OCI-LY7 (cell line): ENCODE measurements at regions not wholly inside any gene's neighbourhood (a gene's known extent, or its start where the extent isn't known, plus 50 kb on each side); places are given as distances from the start of the nearest gene placed in this dataset.

Source experiments
- BruUV-seq: library from RNA; stranded (reverse); fragments of 400-500 nt; replicated peaks from 2 replicates; lab custom pipeline; 2021; lab: Mats Ljungman, UMichigan
- CTCF ChIA-PET: fragments of 300-600 bp; sonication (Branson Sonifier 250); formaldehyde crosslinking; loops from one replicate; lab custom pipeline; 2022; ENCODE audit warnings: antibody characterized with exemption; ENCODE audit not compliant: unreplicated experiment; lab: Charles Lee
- POLR2A ChIA-PET: fragments of 300-600 bp; sonication (Branson Sonifier 250); formaldehyde crosslinking; loops from one replicate; lab custom pipeline; 2022; ENCODE audit warnings: antibody characterized with exemption; lab: Charles Lee
- DNase-seq: peaks from one replicate; pipeline ENCODE4 v3.0.0-alpha.2; 2015; ENCODE audit warnings: low spot score
- H2AFZ ChIP-seq: fragments of 200-600 bp; sonication (generic), shearing (Covaris generic); 2 replicates; pipeline ENCODE4 v1.6.1; 2014; ENCODE audit warnings: mild to moderate bottlenecking, antibody characterized with exemption, low read length, moderate library complexity
- H3K27ac ChIP-seq: fragments of 200-600 bp; sonication (generic); 2 replicates; pipeline ENCODE4 v1.5.1; 2014; ENCODE audit warnings: mixed run types, low read depth, mild to moderate bottlenecking, moderate library complexity, low read length, inconsistent platforms; ENCODE audit not compliant: poor library complexity, severe bottlenecking
- H3K36me3 ChIP-seq: fragments of 200-600 bp; sonication (generic); 2 replicates; pipeline ENCODE4 v1.6.1; 2014; ENCODE audit warnings: mild to moderate bottlenecking, antibody characterized with exemption, low read length, moderate library complexity, mixed read lengths; ENCODE audit not compliant: insufficient read depth
- H3K4me1 ChIP-seq: fragments of 200-600 bp; sonication (generic); 2 replicates; pipeline ENCODE4 v1.5.1; 2014; ENCODE audit warnings: mild to moderate bottlenecking, low read length; ENCODE audit not compliant: insufficient read depth, poor library complexity, severe bottlenecking
- H3K4me2 ChIP-seq: fragments of 200-600 bp; sonication (generic); 2 replicates; pipeline ENCODE4 v1.6.1; 2014; ENCODE audit warnings: mild to moderate bottlenecking, low read length
- H3K4me3 ChIP-seq: fragments of 200-600 bp; sonication (generic); 2 replicates; pipeline ENCODE4 v1.5.1; 2014; ENCODE audit warnings: mild to moderate bottlenecking, low read depth, low read length; ENCODE audit not compliant: poor library complexity, severe bottlenecking
- H3K79me2 ChIP-seq: fragments of 200-600 bp; sonication (generic); 2 replicates; pipeline ENCODE4 v1.6.1; 2016; ENCODE audit warnings: low read depth, mild to moderate bottlenecking, low read length, moderate library complexity, mixed read lengths; ENCODE audit not compliant: insufficient read depth
- H3K9me2 ChIP-seq: fragments of 200-600 bp; sonication (generic); 2 replicates; pipeline ENCODE4 v1.6.1; 2016; ENCODE audit warnings: mild to moderate bottlenecking, low read length, mixed read lengths; ENCODE audit not compliant: insufficient read depth
- H3K9me3 ChIP-seq: fragments of 200-600 bp; sonication (generic); 2 replicates; pipeline ENCODE4 v1.6.1; 2014; ENCODE audit warnings: mild to moderate bottlenecking, mixed run types, low read length, mixed read lengths
- H4K20me1 ChIP-seq: fragments of 200-600 bp; sonication (generic); 2 replicates; pipeline ENCODE4 v1.6.1; 2014; ENCODE audit warnings: mild to moderate bottlenecking, antibody characterized with exemption, low read length, moderate library complexity, mixed read lengths; ENCODE audit not compliant: insufficient read depth
- CTCF ChIP-seq: fragments of 200-600 bp; sonication (generic); conservative IDR thresholded peaks from 2 replicates; pipeline ENCODE4 v1.5.1; 2014; ENCODE audit warnings: mild to moderate bottlenecking, antibody characterized with exemption, low read length, moderate library complexity, mixed read lengths
- EZH2phosphoT487 ChIP-seq: fragments of 200-600 bp; sonication (generic); IDR thresholded peaks from 2 replicates; pipeline ENCODE4 v1.6.1; 2018; ENCODE audit warnings: low read depth, borderline replicate concordance, mild to moderate bottlenecking, mixed run types, antibody characterized with exemption, low read length, moderate library complexity, mixed read lengths
- intact Hi-C: fragments of 100-400 bp; cut with micrococcal nuclease; formaldehyde crosslinking; loops from one replicate; pipeline ENCODE4 v1.10.0; 2022; ENCODE audit not compliant: unreplicated experiment

- CTCF ChIA-PET: no interaction called here
These were observed 217.9 kb upstream of the RPL38 start for GRCh38 chr17:73985466-73986015.

GRCh38 chr17:73986641-73987177 is 216.8 kb upstream of the RPL38 start:
- H3K79me2 ChIP-seq: no peaks in the 10 kb centered on the region
- H3K36me3 ChIP-seq: no peaks in the 10 kb centered on the region
- intact Hi-C loops: no loop called here

More at GRCh38 chr17:73985466-73986015, 217.9 kb upstream of the RPL38 start:
- Histone ChIP-seq H3K9me3 (no peaks in the 10 kb centered on the region), H3K4me3 (no peak overlapping the region), H3K4me2 (no peak overlapping the region), H3K9me2 (no peaks in the 10 kb centered on the region), H3K36me3 (no peaks in the 10 kb centered on the region), H3K4me1 (no peaks in the 10 kb centered on the region), H3K27ac (no peak overlapping the region), H2AFZ (no peak overlapping the region), H4K20me1 (no peaks in the 10 kb centered on the region), H3K79me2 (no peaks in the 10 kb centered on the region)
- no peak for DNase-seq
- intact Hi-C loops: no loop called here
- TF ChIP-seq EZH2phosphoT487 (no peak), CTCF (no peak)
- no TSS peak for BruUV-seq
- POLR2A ChIA-PET: interaction anchor here (0.7 kb wide), 1 partner anchor 133 kb away, joined by 5 read pairs; no protein-coding TSS in a partner anchor

More at GRCh38 chr17:73986641-73987177, 216.8 kb upstream of the RPL38 start:
- CTCF ChIA-PET: no interaction called here
- POLR2A ChIA-PET: no interaction called here
- no peaks in the 10 kb centered on the region for H3K9me3 ChIP-seq
- BruUV-seq: no TSS peak
- DNase-seq: no peak
- no peak for TF ChIP-seq CTCF
- TF ChIP-seq EZH2phosphoT487: no peak
- H3K9me2 ChIP-seq: no peaks in the 10 kb centered on the region
- no peaks in the 10 kb centered on the region for H3K4me1 ChIP-seq
- H2AFZ ChIP-seq: no peak overlapping the region
- H3K4me2 ChIP-seq: no peak overlapping the region
- H4K20me1 ChIP-seq: no peaks in the 10 kb centered on the region
- no peak overlapping the region for H3K27ac ChIP-seq
- no peak overlapping the region for H3K4me3 ChIP-seq
